DMS 273 (cell line): ENCODE measurements at regions not wholly inside any gene's neighbourhood (a gene's known extent, or its start where the extent isn't known, plus 50 kb on each side); places are given as distances from the start of the nearest gene placed in this dataset.
"Not testable (repeated sequence)": the region's sequence is repeated elsewhere in the genome, so short reads cannot be mapped to it uniquely, and the experiment has no call there.

Experiments
- DNase-seq: peaks from one replicate; lab custom pipeline; 2025; ENCODE audit not compliant: unreplicated experiment; lab: John Stamatoyannopoulos, UW

DNA sequence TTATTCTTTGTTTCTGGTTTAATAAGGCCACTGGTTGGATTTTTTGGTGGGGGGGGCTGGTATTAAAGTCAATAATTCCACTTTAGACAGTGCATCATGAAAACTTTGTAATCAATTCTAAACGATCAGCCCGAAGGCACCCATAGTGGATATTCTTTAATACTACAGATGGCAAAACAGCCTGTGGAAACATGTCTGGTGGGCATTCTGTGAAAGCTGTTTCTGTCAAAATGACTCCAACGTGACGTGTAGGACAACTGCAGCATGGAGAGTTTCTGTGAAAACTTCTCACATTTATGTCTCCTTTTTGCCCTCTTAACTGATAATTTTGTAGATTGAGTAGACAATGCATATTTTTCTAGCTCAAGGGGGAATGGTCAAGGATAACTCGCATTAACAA is 185.8 kb upstream of the FLRT2 start:
- no peak for DNase-seq

DNA sequence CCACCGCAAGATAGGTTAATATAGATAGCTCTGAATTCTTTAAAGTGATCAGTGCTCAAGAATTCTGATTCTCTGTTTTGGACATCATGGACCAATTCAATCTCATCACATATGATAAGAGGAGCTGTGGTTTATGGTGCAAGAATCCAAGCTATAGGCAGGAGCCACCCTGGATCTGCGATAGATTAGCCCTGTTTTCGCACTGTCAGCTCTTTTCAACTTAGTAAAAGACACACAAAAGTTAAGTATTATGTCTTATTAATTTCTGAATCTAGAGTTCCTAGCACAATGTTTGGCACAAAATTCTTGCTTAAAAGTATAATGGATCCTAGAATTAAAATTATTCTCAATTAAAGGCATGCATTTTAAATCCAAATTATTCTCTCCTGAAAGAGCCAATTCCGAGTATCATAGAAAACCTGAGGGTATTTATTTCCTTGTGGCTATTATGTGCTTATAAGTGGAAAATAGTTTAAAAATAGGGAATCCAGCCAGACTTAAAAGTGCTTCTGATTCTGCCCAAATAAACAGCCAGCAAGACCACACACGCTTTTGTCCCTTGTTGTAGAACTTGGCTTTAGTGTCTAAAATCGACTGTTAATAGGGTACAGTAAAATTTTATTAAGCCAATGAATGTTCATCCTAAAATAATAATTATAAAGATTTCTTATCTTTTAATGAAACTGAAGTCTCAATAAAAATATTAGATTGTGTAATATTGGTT is 184.9 kb upstream of the FLRT2 start:
- DNase-seq = no peak

DNA sequence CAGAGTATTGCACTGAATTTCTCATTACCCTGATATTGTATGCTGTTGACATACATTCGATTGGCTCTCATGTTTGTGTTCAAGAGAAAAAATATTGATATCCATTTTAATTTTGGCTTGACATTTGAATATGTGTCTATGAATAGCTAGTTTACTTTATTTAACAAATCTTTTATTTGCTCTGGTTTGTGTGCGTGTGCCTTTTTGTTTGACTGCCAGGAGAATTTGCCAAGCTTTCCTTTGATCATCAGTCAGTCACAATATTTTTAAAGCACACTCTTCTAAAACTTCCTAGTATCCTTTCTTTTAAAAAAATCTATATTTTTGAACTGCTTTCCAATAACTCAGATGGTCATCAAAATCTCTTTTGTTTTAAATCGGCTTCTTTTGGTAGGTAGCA is 179.3 kb upstream of the FLRT2 start:
- DNase-seq = no peak

DNA sequence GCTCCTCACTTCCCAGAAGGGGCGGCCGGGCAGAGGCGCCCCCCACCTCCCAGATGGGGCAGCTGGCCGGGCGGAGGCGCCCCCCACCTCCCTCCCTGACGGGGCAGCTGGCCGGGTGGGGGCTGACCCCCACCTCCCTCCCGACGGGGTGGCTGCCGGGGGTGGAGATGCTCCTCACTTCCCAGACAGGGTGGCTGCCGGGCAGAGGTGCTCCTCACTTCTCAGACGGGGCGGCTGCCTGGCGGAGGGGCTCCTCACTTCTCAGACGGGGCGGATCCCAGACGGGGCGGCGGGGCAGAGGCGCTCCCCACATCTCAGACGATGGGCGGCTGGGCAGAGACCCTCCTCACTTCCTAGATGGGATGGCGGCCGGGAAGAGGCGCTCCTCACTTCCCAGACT is 177.4 kb upstream of the FLRT2 start:
- not testable (repeated sequence) for DNase-seq

DNA sequence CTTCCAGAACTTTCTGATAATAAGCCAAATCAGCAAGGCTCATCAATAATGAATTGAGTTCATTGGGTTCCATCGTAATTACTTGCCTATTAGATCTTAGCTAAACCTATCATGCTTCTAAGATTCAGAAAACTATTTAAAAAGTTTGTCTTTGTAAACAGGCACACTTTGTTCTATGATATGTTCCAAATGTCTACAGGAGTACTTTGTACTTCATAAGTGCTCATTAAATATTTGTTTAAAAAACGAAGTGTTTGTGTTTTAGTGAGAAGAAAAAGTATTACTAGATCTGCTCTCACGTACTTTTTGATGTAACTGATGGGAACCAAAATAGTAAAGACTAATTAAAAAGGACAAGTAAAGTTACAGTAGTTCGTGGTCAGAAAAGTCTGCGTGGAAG is 172.8 kb upstream of the FLRT2 start:
- no peak for DNase-seq

DNA sequence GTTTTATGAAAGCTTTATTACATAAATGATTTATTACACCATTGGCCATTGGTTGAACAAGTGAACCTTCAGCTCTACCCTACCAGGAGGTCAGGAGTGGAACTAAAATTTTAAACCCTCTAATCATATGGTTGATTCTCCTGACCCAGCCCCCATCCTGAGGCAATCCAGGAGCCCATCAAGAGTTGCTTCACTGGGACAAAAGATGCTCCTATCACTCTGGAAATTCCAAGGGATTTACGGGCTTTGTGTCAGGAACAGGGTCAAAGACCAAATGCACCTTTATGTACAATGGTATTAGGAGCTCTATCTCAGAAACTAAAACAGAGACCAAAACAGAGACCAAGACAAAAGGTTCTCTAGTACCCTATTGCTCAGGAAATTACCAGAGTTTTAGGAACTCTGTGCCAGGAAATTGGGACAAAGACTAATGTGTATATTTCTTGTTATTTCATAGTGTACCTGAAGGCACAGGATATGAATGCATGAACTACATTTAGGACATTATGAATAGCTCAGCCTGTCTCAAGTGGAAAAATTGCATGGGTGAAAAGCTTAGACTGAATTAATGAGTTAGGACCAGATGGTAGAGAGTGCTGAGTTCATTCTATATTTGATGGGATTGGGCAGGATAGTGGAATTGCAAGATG is 171.7 kb upstream of the FLRT2 start:
- DNase-seq = no peak

DNA sequence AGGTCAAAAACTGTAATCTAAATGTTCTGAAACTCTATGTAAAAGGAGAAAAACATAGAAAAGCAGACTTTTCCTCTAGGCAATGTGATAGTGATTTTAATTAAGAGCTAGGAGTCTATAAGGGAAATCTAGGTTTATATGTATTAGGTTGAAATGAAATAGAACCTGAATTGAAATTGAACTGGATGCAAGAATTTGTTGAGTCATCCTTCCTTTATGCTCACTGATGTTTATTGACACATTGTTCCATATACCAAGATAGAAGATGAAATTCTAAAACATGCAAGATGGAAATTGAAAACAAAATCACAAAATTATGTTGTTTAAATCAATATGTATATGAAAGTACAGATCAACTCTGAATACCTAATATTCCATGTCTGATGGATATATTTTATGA is 170.4 kb upstream of the FLRT2 start:
- DNase-seq = no peak

DNA sequence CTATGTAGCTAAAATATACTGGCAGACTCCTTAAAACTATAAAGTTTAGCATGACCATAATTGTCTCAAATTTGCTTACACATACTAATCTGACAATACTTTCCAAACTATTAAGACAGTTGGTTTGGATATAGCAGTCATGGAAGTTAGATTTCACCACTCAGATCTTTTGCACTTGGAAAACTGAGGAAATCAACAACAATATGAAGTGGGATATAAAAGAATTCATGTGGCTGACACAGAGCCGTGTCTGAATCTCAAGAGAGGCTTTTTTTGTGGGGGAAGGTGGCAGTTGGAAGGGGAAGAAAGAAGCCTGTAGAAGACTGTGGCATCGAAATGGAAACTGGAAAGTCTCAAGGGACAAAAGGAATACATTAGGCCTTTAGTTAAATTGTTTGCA is 166.6 kb upstream of the FLRT2 start:
- DNase-seq = no peak

DNA sequence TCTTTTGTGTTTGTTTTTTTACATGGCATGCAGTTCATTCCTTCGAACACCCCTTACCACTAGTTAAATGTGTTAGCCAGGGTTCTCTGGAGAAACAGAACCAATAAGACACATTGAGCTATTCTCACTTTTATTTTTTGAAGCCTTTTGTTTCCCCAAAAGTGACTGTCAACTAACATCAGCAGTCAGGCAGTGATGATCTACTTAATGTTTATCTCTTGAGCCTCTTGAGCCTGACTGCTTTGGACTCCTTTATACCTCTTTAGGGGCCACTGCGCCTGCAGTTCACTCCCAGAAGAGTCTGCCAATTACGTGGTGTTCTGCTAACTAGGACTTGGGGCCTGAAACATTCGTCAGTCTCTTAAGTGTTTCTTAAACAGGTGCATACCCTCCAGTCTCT is 163.7 kb upstream of the FLRT2 start:
- DNase-seq = no peak

DNA sequence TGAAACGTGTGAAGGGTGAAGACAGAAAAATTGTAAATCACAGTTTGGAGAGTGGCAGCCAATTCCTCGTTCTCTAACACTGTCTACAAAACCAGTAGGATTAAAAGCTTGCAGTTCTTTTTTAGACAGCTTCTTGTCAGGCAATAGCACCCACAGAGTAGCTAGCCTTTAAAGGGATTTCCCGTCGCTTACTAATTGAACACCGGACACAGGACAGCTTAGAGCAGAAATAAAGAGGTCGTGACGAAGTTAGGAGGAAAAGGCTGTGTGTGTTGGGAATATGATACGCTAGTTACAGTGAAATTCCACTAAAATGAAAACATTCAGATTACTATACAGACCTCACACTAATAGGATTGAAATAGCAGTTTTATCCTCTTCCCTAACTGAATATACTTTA is 149.1 kb upstream of the FLRT2 start:
- DNase-seq = no peak

DNA sequence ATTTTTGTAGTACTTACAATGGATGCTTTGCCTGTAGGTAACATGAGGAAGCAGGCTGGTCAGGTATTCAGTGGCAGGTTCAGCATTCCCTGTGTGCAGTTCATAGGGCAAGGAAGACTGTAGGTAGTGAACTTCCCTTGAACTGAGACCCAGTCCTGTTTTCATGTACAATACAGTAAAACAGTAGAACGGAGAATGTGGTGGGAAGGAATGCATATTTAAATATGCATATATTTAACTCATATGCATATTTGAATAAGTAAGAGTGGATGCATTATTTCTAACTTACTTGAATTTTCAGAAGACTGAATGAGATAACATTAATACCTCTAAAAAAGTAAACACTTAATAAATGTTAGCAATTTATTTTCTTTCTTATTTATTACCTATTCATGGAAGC is 147.6 kb upstream of the FLRT2 start:
- no peak for DNase-seq

DNA sequence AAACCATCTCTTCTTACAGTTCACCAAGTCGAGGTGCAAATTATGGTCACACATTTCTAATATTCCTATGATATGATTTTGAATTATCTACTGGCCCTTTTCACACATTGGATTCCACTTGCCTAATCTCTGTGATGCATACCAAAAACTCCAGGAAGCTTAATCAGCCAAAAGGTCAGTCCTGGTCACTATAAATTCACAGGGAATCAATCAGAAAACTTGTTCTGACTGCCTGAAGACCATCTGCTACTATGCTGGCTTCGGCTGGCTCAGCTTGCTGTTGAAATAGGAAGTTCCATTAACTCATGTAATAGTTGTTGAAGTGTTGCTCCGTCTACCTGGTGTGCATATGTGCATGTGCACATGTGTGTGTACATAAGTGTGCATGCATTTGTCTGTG is 142.8 kb upstream of the FLRT2 start:
- no peak for DNase-seq

DNA sequence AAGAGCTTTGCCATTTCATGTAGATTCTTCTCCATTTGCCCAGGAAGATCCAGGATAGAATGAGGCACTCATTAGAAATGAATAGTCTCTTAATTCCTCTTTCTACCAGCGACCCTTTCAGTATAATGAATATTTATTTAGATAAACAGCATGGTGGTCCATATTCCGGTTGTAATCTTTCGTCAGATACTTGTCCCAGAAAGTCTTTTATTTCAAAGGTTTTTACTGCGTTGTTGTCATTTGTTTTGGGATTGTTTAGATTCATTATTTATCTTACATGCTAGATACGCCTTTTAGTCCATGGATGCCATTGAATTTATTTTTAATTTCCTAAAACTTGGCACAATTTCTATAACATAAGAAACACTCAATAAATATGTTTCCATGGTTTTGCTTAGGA is 139.7 kb upstream of the FLRT2 start:
- no peak for DNase-seq

DNA sequence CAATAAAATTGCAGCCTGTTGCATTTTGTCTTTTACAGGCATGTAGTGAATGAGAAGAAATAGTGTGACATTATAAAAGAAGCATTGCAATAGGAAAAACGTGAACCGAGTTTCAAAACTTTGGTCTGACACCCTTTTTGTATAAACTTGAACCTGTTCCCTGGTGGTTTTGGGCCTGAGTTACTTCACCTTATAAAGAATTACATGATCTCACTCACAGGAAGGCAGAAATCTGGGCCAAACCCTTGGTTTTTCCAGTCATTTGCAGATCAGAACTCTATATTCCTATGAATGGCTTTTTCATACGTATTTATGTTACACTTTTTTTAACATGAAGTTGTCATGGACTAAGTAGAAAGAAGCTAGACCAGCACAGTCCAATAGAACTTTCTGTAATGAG is 138.5 kb upstream of the FLRT2 start:
- DNase-seq = no peak

DNA sequence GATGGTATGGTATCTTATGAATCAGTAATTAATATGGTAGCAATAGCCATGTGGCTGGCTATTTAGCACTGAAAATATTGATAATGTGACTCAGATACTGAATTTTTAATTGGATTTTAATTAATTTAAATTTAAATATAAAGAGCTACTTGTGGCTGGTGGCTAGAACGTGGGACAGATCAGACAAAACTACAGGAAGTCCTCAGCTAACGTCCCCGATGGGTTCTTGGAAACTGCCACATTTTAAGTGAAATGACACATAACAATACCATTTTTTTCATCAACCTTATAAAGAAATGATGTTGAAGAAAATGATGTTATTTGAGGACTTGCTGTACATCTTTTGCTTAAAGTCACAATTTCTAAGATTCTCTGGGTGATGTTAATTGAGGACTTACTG is 138.1 kb upstream of the FLRT2 start:
- DNase-seq = no peak

DNA sequence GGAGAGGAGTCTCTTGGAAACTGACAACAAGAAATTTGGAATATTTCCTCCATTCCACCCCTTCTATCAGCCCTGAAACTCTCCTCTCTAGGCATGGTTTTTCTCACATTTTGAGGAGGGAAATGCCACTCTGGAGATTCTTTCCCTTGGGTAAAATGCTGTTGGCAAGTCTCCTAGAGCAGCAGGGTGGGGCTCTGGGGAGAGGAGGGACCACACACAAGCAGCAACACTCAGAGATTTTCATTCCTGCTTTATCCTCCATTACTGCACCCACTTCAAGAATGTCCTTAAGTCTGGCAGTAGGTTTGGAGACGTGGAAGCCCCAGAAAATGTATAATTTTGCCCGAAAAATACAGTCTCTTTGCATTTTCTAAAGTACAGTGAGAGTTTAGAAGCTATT is 130.8 kb upstream of the FLRT2 start:
- DNase-seq = no peak

DNA sequence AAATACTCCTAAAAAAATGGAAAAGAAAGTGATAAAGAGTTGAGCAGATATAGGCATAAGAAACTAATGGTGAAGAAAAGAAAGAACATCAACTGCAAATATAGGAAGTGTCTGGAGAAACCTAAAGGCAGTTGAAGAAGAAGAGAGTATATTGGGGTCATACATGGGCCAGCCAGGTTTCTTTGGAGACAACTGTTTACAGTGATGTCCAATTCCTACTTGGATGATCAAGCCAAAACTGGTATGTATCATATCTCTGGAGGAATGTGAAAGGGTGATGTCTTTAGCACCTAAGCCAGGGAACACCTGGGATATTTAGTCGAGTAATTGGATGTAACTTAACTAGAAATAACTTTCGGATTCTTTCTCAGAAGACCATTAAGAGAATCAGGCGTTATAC is 129.3 kb upstream of the FLRT2 start:
- DNase-seq = no peak

DNA sequence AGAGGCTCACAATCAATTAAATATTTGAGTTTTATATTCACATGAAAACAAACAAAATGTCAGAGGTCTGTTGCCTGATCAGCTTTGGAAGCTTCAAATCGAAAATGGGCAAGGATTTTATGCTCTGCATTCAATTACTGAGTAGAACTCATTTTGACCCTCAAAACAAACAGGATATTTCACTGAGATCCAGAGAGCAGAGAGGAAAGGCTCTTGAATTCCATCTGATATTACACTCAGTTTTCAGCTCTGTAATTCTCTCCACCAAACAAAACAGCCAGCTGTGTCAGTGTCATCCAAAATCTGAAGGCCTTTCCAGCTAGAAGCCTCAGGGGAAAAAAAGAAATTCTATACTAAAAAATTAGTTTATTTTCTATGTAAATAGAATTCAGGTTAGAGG is 128.6 kb upstream of the FLRT2 start:
- no peak for DNase-seq

DNA sequence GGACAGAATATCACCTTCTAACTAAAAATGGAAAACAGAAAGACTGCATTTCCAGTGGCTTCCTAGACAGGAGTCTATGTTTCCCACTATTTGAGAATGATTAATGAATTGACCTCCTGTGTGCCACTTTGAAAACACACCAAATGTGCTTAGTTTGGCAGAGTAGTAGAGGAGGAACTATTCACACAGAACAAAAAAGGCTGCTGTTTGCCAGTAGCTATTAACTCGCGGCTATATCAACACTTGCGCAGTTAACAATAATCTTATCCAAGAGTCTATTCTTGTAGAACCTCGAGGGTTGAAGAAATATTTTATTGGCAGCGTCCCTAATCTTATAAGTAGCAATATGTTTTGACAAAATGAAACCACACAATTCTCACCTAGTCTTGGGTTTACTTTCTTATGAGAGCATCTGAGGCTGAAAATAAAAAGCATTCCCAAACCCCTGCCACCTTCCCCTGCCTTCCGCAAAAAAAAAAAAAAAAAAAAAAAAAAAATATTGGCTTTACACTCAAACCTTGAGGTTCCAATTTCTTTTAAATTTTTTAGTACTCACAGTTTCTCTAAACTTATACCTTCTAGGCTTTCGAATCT is 127.3 kb upstream of the FLRT2 start:
- DNase-seq = no peak

DNA sequence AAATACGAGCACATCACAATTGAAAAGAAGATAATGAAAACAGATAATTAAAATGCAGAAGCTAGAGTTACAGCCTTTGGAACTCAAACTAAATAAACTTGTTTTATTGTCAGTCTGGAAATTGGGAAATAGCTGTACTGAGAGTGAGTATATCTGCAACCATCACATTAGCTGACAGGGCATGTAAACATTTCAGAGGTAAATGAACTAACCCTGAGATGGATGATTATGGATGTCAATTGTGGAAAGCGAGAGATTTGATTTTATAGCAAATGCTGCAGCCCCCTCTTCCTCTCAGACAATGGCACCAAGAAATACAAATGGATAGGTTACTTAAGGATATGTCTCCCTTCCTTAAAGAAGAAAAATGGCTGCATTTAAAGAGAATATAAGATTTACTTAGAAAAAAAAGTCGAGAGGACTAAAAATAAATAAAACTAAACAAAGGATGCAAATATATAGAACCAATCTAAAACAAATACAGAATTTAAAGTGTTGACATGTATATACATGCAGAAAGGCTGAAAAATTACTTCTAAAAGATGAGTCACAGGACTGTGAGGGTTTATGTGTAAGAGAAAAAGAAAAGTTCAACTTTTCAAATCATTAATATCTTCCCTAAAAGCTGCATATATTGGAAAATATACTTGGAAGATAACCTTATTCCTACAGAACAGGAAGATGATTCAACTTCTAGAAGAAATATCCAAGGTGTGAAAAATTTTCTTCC is 120.3 kb upstream of the FLRT2 start:
- no peak for DNase-seq

DNA sequence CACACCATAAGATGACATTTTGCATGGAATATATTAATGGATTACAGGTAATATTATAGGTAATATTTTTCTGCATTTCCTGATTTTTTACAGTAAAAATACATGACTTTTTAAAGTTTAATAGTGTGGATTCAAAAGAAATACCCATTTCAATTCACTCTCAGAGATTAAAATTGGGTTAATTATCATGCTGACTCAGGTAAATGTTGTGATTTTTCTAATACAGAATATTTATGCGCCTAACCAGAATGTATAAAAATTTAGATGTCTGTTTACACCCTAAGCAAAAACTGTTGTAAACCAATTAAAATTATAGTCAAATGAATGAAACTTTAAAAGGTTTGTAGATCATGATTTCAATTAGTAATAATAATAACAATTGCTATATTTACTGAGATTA is 117.2 kb upstream of the FLRT2 start:
- no peak for DNase-seq
